Epithelial cell of esophagus (primary cell): ENCODE measurements at regions not wholly inside any gene's neighbourhood (a gene's known extent, or its start where the extent isn't known, plus 50 kb on each side); places are given as distances from the start of the nearest gene placed in this dataset.
A peak's percentile ranks its signal among the peaks of the same experiment; 100 is the strongest.

Experiments
- DNase-seq: peaks from one replicate; pipeline ENCODE4 v3.0.0; 2010; ENCODE audit warnings: low read depth
- H3K4me3 ChIP-seq: 2 replicates; pipeline ENCODE4 v1.5.1; 2011; ENCODE audit warnings: mild to moderate bottlenecking, low read length, control low read depth
- TF ChIP-seq, protein P1 (sequence below): IDR thresholded peaks from 2 replicates; pipeline ENCODE4 v1.5.1; 2011; ENCODE audit warnings: low read depth, mild to moderate bottlenecking, low read length, control low read depth, inconsistent platforms; ENCODE audit not compliant: insufficient read depth; ENCODE audit errors: missing control alignments

DNA sequence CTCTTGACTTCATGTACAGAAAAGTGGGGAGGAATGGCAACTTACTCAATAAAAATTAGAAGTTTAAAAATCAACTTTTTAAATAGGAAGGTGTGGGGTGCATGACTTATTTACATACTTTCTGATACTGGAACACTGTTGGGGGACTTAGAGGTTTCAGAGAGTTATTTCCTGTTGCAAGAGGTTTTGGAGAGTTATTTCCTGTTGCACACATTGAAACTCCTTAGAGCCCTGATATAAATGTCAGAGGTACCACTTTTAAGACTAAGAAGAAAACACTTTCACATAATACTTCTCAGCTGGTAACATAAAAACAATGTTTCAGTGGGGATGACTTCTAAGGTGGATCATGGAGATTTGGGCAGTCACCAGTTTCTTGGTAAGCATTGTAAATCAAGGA is 579.9 kb downstream of the MMUT start:
- DNase-seq, result no peak
- H3K4me3 ChIP-seq, result no peak overlapping the region

DNA sequence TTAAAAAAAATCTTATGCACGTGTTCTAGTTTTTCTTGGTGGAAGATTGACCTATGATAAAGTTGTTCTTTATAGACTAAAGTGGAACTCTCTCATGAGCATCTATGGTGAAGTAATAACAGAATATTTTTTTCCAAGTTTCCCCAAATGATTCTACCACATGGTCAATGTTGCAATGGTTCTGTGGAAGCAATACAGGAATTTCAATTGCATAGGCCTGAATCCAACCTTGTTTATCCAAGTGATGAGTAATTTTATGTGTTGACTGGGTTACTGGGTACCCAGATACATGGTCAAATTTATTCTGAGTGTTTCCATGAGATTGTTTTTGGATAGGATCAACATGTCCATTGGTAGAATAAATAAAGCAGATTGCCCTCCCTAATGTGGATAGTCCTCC is 581.5 kb downstream of the MMUT start:
- DNase-seq, result peak; percentile 24
- no peak overlapping the region for H3K4me3 ChIP-seq
- TF ChIP-seq, protein P1, sequence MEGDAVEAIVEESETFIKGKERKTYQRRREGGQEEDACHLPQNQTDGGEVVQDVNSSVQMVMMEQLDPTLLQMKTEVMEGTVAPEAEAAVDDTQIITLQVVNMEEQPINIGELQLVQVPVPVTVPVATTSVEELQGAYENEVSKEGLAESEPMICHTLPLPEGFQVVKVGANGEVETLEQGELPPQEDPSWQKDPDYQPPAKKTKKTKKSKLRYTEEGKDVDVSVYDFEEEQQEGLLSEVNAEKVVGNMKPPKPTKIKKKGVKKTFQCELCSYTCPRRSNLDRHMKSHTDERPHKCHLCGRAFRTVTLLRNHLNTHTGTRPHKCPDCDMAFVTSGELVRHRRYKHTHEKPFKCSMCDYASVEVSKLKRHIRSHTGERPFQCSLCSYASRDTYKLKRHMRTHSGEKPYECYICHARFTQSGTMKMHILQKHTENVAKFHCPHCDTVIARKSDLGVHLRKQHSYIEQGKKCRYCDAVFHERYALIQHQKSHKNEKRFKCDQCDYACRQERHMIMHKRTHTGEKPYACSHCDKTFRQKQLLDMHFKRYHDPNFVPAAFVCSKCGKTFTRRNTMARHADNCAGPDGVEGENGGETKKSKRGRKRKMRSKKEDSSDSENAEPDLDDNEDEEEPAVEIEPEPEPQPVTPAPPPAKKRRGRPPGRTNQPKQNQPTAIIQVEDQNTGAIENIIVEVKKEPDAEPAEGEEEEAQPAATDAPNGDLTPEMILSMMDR, result no peak

More for the DNA sequence above, 579.9 kb downstream of the MMUT start:
- TF ChIP-seq, protein P1, result no peak

DNA sequence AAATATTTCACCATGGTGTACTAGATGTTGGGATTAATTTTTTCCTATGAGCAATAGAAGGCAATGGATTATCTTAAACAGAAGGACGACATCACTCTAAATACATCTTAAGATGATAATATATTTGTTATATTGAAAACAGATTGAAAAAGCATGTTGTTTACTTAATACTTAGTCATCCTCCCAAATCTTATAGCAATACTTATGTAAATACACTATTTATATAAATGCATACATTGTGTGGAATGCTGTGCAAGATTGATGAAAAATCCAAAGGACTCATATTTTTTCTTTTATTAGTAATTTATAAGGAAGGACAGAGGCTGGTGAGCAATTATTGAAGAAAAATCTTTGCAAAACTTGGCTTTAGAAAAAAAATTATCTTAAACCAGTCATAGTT is 593.5 kb downstream of the MMUT start:
- TF ChIP-seq, protein P1, result no peak
- no peak overlapping the region for H3K4me3 ChIP-seq
- DNase-seq, result no peak

DNA sequence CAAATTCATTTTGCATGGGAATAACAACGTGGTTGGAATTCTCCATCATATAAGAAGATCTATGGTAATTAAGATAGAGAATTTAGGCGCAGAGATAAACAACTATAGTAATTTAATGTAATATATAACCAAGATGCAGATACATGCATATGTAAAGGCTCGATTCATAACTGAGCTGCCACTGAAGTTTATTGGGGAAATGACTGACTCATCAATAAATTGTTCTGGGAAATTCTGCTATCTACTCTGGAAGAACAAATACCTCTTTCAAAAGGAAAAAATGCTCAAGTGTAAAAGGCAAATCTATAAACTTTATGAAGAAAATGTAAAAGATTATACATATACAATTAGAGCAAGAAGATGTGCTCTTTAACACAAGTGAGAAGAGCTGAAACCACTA is 596.4 kb downstream of the MMUT start:
- H3K4me3 ChIP-seq, result no peak overlapping the region
- no peak for DNase-seq
- TF ChIP-seq, protein P1, result no peak

DNA sequence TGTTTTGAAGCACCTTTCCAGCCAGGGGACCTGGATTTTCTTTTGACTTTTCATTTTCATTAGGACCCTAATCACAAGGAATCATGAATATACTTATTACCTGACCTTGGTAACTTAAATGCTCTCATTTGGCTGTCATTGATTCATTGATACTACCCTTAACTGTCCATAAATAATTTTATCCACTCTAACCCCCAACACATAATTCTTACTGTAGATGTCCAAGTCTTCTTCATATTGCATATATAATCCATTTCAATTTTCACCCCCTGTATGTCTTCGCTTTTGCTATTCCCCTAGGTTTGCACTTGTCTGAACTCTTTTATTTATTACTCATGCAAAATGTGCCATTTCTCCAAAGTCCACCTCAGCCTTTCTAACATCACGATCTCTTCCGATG is 602.9 kb downstream of the MMUT start:
- no peak for DNase-seq
- no peak overlapping the region for H3K4me3 ChIP-seq
- TF ChIP-seq, protein P1, result no peak

DNA sequence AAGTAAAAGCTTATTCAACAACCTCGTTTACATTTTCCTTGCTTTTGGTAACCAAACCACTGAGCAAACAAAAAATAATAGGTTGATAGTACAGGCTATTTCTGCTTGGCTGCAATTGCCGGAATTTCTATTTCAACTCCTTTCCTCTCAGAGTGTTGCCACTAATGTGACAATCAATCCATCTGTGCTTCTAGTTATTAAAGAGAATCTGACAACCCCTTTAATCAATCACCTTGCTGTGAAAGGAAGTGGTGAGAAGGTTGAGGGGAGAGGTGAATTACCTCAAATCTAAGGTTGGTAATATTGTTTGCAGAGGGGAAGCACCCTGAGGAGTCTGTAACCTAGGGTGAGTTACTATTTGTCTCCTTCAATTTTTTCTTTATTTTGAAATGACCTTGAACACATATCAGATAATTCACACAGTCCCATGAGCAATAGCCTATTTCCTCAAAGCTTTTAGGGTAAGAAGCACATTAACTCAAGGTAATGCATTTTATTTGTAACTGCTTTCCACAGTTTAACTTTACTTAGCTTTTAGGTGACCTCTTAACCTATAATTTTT is 603.4 kb downstream of the MMUT start:
- no peak overlapping the region for H3K4me3 ChIP-seq
- no peak for DNase-seq
- TF ChIP-seq, protein P1, result no peak

DNA sequence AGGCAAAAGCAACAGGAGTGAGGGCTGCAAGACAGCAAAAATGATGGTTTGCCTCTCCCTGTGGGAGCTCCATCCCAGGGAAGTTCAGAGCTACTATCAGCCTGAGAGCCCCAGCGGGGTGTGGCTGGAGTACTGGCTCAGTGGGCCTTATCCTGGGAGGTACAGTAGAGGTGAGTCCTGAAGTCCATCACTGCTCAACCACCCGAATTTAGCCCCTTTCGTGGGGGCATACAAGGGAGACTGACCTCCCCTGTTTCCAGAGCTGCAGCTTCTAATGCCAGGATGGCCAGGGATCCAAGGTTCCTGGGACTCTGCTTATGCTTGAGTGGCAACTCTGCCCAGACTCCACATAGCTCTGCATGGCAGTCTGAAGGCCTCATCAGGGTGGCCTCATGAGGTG is 617.8 kb downstream of the MMUT start:
- TF ChIP-seq, protein P1, result no peak
- no peak overlapping the region for H3K4me3 ChIP-seq
- DNase-seq, result no peak
